Gastrocnemius medialis (tissue), 4 donors: ENCODE measurements at regions not wholly inside any gene's neighbourhood (a gene's known extent, or its start where the extent isn't known, plus 50 kb on each side); places are given as distances from the start of the nearest gene placed in this dataset.

Experiments
- POLR2A ChIP-seq, 2 donors: fragments of 450-650 bp; IDR thresholded peaks; one replicate each; pipeline ENCODE4 v1.6.1; 2017; ENCODE audit warnings: antibody characterized with exemption in 2 of 2, mild to moderate bottlenecking in 2 of 2, moderate library complexity in 2 of 2
- TF ChIP-seq, protein P1 (sequence below), 5 experiments: fragments of 450-650 bp in 3 of 5; fragments of 200-600 bp in 2 of 5; sonication (generic) in 2 of 5; IDR thresholded peaks in 4 of 5; conservative IDR thresholded peaks in 1 of 5; 1 replicate in 4 of 5; 2 replicates in 1 of 5; pipeline ENCODE4 v1.5.1; 2016 to 2019; ENCODE audit warnings: antibody characterized with exemption in 5 of 5, mild to moderate bottlenecking in 3 of 5, moderate library complexity in 3 of 5

DNA sequence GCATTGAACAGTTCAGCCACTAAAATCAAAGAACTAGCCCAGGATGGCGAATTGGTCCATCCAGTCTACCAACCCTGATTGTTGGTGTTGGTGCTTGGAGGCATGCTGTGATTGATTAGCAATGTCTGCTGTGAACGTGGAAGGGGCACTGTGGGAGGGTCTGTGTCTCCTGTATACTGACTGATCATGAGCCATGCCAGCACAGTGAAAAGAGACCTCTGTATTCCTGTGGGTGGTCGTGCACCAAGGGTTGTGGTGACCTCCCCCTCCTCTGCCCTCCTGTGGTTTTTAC lies 63.0 kb upstream of the DLK1 start:
- TF ChIP-seq POLR2A (IDR thresholded peaks at IDR 0.05): no peak
- TF ChIP-seq, protein P1, sequence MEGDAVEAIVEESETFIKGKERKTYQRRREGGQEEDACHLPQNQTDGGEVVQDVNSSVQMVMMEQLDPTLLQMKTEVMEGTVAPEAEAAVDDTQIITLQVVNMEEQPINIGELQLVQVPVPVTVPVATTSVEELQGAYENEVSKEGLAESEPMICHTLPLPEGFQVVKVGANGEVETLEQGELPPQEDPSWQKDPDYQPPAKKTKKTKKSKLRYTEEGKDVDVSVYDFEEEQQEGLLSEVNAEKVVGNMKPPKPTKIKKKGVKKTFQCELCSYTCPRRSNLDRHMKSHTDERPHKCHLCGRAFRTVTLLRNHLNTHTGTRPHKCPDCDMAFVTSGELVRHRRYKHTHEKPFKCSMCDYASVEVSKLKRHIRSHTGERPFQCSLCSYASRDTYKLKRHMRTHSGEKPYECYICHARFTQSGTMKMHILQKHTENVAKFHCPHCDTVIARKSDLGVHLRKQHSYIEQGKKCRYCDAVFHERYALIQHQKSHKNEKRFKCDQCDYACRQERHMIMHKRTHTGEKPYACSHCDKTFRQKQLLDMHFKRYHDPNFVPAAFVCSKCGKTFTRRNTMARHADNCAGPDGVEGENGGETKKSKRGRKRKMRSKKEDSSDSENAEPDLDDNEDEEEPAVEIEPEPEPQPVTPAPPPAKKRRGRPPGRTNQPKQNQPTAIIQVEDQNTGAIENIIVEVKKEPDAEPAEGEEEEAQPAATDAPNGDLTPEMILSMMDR (IDR thresholded peaks at IDR 0.05 in 4 of 5, conservative IDR thresholded peaks at IDR 0.05 in 1 of 5): no peak
